ENCODE measurements at regions not wholly inside any gene's neighbourhood (a gene's known extent, or its start where the extent isn't known, plus 50 kb on each side); places are given as distances from the start of the nearest gene placed in this dataset.

GRCh38 chr1:22282364-22282995 lies 139.6 kb upstream of the WNT4 start:
- no peak overlapping the region for H3K4me3 ChIP-seq (ENCODE audit: low read depth, low read length)
- no peak for TF ChIP-seq CTCF (IDR thresholded peaks at IDR 0.05; ENCODE audit: low read depth, low read length)

- TF ChIP-seq CTCF (IDR thresholded peaks at IDR 0.05; ENCODE audit: low read depth, low read length), result no peak
- no peak overlapping the region for H3K4me3 ChIP-seq (ENCODE audit: low read depth, low read length)
These were observed 140.7 kb upstream of the WNT4 start for GRCh38 chr1:22283596-22283995.

- no peak for TF ChIP-seq CTCF (IDR thresholded peaks at IDR 0.05; ENCODE audit: low read depth, low read length)
- no peak overlapping the region for H3K4me3 ChIP-seq (ENCODE audit: low read depth, low read length)
These were observed 141.3 kb upstream of the WNT4 start for GRCh38 chr1:22284236-22284635.

GRCh38 chr1:22284906-22285548 lies 142.1 kb upstream of the WNT4 start:
- TF ChIP-seq CTCF (IDR thresholded peaks at IDR 0.05; ENCODE audit: low read depth, low read length), result no peak
- H3K4me3 ChIP-seq (ENCODE audit: low read depth, low read length), result no peak overlapping the region

GRCh38 chr1:22285549-22286396 lies 142.9 kb upstream of the WNT4 start:
- H3K4me3 ChIP-seq (ENCODE audit: low read depth, low read length), result no peak overlapping the region
- TF ChIP-seq CTCF (IDR thresholded peaks at IDR 0.05; ENCODE audit: low read depth, low read length), result no peak

- TF ChIP-seq CTCF (IDR thresholded peaks at IDR 0.05; ENCODE audit: low read depth, low read length), result no peak
- H3K4me3 ChIP-seq (ENCODE audit: low read depth, low read length), result no peak overlapping the region
These were observed 143.6 kb upstream of the WNT4 start for GRCh38 chr1:22286491-22286890.

GRCh38 chr1:22287273-22287672 lies 144.4 kb upstream of the WNT4 start:
- no peak overlapping the region for H3K4me3 ChIP-seq (ENCODE audit: low read depth, low read length)
- no peak for TF ChIP-seq CTCF (IDR thresholded peaks at IDR 0.05; ENCODE audit: low read depth, low read length)
